Gastroesophageal sphincter (tissue), 3 donors: ENCODE measurements at regions not wholly inside any gene's neighbourhood (a gene's known extent, or its start where the extent isn't known, plus 50 kb on each side); places are given as distances from the start of the nearest gene placed in this dataset.

Experiments used
- EP300 ChIP-seq: sonication (generic); formaldehyde crosslinking; IDR thresholded peaks from one replicate; pipeline ENCODE4 v1.6.1; 2017; ENCODE audit warnings: antibody characterized with exemption, mild to moderate bottlenecking
- POLR2AphosphoS5 ChIP-seq: sonication (generic); formaldehyde crosslinking; IDR thresholded peaks from one replicate; pipeline ENCODE4 v1.6.1; 2017; ENCODE audit warnings: antibody characterized with exemption
- TF ChIP-seq, protein P1 (sequence below), 4 experiments: fragments of 200-600 bp in 2 of 4; fragments of 450-650 bp in 2 of 4; sonication (generic) in 1 of 4; IDR thresholded peaks; one replicate each; pipeline ENCODE4 v1.5.1; 2017 to 2019; ENCODE audit warnings: antibody characterized with exemption in 4 of 4, mild to moderate bottlenecking in 2 of 4, moderate library complexity in 2 of 4

DNA sequence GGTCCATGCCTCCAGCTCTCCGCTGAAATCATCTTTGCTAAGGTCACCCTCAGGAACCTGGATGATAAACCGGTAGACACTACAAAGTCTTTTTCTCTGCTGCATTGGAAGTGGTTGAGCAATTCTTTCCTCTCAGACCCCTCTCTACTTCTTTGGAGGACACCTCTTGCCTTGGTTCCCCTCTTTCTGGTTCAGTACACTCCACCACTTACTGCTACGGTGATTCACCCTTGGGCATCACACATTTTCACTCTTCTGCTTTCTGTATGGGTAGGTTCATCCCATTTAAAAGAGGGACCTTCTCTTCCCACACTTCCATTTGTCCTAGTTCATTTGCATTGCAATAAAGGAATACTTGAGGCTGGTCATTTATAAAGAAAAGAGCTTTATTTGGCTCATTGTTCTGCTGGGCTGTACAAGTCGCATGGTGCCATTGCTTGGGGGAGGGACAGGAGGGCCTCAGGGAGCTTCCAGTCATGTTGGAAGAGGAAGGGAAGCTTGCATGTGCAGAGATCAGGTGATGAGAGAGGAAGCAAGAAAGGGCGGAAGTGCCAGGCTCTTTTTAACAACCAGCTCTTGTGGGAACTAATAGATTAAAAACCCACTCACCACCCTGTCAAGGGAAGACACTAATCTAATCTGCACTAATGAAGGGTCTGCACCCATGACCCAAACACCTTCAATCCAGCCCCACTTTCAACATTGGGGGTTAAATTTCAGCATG is 149.7 kb upstream of the TMEM170B start:
- TF ChIP-seq, protein P1, sequence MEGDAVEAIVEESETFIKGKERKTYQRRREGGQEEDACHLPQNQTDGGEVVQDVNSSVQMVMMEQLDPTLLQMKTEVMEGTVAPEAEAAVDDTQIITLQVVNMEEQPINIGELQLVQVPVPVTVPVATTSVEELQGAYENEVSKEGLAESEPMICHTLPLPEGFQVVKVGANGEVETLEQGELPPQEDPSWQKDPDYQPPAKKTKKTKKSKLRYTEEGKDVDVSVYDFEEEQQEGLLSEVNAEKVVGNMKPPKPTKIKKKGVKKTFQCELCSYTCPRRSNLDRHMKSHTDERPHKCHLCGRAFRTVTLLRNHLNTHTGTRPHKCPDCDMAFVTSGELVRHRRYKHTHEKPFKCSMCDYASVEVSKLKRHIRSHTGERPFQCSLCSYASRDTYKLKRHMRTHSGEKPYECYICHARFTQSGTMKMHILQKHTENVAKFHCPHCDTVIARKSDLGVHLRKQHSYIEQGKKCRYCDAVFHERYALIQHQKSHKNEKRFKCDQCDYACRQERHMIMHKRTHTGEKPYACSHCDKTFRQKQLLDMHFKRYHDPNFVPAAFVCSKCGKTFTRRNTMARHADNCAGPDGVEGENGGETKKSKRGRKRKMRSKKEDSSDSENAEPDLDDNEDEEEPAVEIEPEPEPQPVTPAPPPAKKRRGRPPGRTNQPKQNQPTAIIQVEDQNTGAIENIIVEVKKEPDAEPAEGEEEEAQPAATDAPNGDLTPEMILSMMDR (IDR thresholded peaks at IDR 0.05), result no peak
- TF ChIP-seq POLR2AphosphoS5 (no peak), EP300 (no peak)
